ENCODE measurements at regions not wholly inside any gene's neighbourhood (a gene's known extent, or its start where the extent isn't known, plus 50 kb on each side); places are given as distances from the start of the nearest gene placed in this dataset.

DNA sequence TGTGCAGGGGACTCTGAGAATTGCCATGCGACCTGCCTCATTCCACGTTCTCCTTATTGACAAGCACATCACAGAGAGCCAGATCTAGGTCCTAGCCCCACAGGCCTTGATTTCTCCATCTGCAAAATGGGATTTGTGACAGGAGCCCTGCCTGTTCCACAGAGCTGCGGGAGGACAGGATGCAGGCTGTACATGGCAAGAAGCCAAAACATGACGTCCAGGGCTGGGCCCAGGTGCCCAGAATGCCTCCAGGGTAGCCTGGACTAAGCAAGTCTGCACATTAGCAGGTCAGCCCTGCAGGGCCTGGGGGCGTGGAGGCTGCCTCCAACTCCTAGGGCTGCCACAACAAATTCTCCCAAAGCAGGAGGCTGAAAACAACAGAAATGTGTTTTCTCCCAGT, 235.7 kb upstream of the SDK2 start:
- TF ChIP-seq, protein P1, sequence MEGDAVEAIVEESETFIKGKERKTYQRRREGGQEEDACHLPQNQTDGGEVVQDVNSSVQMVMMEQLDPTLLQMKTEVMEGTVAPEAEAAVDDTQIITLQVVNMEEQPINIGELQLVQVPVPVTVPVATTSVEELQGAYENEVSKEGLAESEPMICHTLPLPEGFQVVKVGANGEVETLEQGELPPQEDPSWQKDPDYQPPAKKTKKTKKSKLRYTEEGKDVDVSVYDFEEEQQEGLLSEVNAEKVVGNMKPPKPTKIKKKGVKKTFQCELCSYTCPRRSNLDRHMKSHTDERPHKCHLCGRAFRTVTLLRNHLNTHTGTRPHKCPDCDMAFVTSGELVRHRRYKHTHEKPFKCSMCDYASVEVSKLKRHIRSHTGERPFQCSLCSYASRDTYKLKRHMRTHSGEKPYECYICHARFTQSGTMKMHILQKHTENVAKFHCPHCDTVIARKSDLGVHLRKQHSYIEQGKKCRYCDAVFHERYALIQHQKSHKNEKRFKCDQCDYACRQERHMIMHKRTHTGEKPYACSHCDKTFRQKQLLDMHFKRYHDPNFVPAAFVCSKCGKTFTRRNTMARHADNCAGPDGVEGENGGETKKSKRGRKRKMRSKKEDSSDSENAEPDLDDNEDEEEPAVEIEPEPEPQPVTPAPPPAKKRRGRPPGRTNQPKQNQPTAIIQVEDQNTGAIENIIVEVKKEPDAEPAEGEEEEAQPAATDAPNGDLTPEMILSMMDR (IDR thresholded peaks at IDR 0.05) = no peak
- no peak for TF ChIP-seq POLR2A (IDR thresholded peaks at IDR 0.05)

Data from lower leg skin (tissue), 3 donors.